Lower lobe of right lung (tissue), 2 donors: ENCODE measurements at regions not wholly inside any gene's neighbourhood (a gene's known extent, or its start where the extent isn't known, plus 50 kb on each side); places are given as distances from the start of the nearest gene placed in this dataset.

Experiments
- ATAC-seq, 2 donors: fragments of 200-7000 bp; cut with Tn5 transposase; one replicate each; pipeline ENCODE4 v1.9.1; 2020 to 2022; ENCODE audit warnings: mild to moderate bottlenecking in 2 of 2, moderate library complexity in 2 of 2
- DNase-seq: peaks from one replicate; pipeline ENCODE4 v3.0.0-alpha.2; 2020
- H3K27ac ChIP-seq: fragments of 200-600 bp; one replicate; pipeline ENCODE4 v1.8.0; 2022
- H3K27me3 ChIP-seq: fragments of 200-600 bp; one replicate; pipeline ENCODE4 v1.8.0; 2022; ENCODE audit warnings: low read depth
- H3K36me3 ChIP-seq: fragments of 200-600 bp; one replicate; pipeline ENCODE4 v1.8.0; 2022; ENCODE audit warnings: mild to moderate bottlenecking
- H3K4me1 ChIP-seq: fragments of 200-600 bp; one replicate; pipeline ENCODE4 v1.8.0; 2022
- H3K4me3 ChIP-seq: fragments of 200-600 bp; one replicate; pipeline ENCODE4 v1.8.0; 2022; ENCODE audit warnings: mild to moderate bottlenecking
- H3K9me3 ChIP-seq: fragments of 200-600 bp; one replicate; pipeline ENCODE4 v1.8.0; 2022
- intact Hi-C: fragments of 100-400 bp; cut with DNase I; formaldehyde crosslinking; loops from one replicate; pipeline ENCODE4 v1.11.0; 2022
- TF ChIP-seq, protein P1 (sequence below): fragments of 200-600 bp; IDR thresholded peaks from one replicate; pipeline ENCODE4 v1.8.0; 2022; ENCODE audit warnings: antibody characterized with exemption, mild to moderate bottlenecking
- donor health status: DM: no; HTN: yes; CAD: no; lungs with severe emphysema.

DNA sequence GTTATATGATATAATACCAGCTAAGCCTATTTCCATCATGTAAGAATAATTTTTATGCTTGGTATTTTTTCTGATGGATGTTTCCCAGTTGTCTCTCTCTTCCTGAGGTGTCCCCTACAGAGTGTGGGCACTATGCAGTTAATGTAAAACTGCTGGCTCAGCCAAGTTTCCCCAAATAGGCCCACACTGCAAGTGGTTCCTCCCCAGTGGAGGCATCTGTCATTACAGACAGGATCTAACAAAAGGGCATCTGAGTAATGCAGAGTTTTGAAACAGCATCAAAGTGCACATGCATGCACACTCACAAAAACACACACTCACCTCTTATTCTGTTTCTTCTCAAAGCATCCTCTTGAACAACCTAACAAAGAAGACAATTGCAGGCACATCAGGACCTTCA, 221.0 kb downstream of the VCY1B start:
- intact Hi-C loops, result no loop called here
- Histone ChIP-seq H3K4me1 (no peaks in the 10 kb centered on the region), H3K36me3 (no peaks in the 10 kb centered on the region), H3K27ac (no peak overlapping the region), H3K4me3 (no peak overlapping the region), H3K27me3 (no peaks in the 10 kb centered on the region), H3K9me3 (no peaks in the 10 kb centered on the region)
- ATAC-seq (no peak), DNase-seq (no peak)
- TF ChIP-seq, protein P1, sequence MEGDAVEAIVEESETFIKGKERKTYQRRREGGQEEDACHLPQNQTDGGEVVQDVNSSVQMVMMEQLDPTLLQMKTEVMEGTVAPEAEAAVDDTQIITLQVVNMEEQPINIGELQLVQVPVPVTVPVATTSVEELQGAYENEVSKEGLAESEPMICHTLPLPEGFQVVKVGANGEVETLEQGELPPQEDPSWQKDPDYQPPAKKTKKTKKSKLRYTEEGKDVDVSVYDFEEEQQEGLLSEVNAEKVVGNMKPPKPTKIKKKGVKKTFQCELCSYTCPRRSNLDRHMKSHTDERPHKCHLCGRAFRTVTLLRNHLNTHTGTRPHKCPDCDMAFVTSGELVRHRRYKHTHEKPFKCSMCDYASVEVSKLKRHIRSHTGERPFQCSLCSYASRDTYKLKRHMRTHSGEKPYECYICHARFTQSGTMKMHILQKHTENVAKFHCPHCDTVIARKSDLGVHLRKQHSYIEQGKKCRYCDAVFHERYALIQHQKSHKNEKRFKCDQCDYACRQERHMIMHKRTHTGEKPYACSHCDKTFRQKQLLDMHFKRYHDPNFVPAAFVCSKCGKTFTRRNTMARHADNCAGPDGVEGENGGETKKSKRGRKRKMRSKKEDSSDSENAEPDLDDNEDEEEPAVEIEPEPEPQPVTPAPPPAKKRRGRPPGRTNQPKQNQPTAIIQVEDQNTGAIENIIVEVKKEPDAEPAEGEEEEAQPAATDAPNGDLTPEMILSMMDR, result no peak

DNA sequence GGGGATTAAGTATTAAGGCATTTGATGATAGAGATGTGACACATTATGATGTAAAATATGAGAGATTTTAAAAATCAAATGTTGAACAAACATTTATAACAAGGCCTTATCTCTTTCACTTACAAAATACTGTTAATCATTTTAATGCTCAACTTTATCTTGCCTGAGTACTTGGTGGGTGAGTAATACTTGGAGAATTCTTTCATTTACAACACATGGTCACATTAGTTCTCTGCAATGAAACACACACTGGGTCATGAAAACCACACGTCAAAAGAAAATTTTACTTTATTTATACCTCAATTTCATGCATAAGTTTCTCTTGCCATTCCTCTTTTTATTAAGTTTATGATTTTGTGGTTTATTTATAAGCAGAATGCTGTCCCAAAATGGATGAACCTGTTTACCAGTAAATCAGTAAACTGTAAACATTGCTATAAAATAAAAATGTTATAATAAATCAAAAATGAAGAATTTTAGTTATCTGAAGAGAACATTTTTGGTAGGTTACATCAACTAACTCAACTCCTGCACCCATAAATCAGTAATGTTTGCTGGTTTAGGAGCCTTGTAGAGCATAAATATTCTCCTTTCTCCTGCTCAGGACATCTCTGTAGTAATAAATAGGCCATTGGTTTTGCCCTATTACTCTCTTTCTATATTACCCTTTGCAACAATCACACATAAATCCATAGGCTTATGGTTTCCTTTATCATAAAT, 233.5 kb upstream of the NLGN4Y start:
- no peak overlapping the region for H3K27ac ChIP-seq
- TF ChIP-seq, protein P1, result no peak
- ATAC-seq (no peak), DNase-seq (no peak)
- no peak overlapping the region for H3K4me3 ChIP-seq
- no peaks in the 10 kb centered on the region for H3K27me3 ChIP-seq
- H3K9me3 ChIP-seq, result no peaks in the 10 kb centered on the region
- no peaks in the 10 kb centered on the region for H3K4me1 ChIP-seq
- intact Hi-C loops, result no loop called here
- no peaks in the 10 kb centered on the region for H3K36me3 ChIP-seq

DNA sequence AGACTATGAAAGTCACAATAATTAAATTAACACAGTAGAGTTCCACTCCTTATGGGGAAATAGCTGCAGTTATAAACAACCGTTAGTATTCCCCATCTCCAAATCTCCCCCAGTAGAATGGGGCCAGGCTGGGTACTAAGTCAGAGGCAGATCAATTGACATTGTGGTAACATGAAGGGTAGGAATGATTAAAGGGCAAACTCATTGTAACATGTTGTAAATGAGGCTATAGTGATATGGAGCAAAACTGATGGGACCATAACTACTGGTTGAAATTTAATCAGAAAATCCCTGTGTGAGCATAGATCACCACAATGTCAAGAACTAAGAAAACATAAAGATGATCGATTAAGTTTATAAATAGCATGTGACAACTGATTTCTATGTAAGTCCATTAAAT, 231.9 kb upstream of the NLGN4Y start:
- ATAC-seq (no peak), DNase-seq (no peak)
- TF ChIP-seq, protein P1, result no peak
- Histone ChIP-seq H3K27me3 (no peaks in the 10 kb centered on the region), H3K27ac (no peak overlapping the region), H3K36me3 (no peaks in the 10 kb centered on the region), H3K4me1 (no peaks in the 10 kb centered on the region), H3K9me3 (no peaks in the 10 kb centered on the region), H3K4me3 (no peak overlapping the region)
- intact Hi-C loops, result no loop called here

DNA sequence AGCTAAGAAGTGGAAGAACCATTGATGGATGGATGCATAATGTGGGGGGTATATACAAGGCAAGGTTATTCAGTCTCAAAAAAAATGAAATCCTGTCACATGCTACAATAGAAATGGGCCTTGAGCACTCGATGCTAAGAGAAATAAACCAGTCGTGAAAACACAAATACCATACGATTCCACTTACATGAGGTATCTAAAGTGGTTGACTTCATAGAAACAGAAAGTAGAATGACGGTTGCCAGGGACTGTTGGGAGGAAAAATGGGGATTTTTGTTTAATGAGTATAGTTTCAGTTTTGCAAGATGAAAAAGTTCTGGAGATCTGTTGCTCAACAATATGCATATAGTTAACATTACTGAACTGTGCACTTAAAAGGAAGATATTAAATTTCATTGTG, 223.6 kb upstream of the NLGN4Y start:
- DNase-seq, result no peak
- ATAC-seq, result no peak
- Histone ChIP-seq H3K4me1 (no peaks in the 10 kb centered on the region), H3K27me3 (no peaks in the 10 kb centered on the region), H3K4me3 (no peak overlapping the region), H3K27ac (no peak overlapping the region), H3K9me3 (no peaks in the 10 kb centered on the region), H3K36me3 (no peaks in the 10 kb centered on the region)
- TF ChIP-seq, protein P1, result no peak
- intact Hi-C loops, result no loop called here

DNA sequence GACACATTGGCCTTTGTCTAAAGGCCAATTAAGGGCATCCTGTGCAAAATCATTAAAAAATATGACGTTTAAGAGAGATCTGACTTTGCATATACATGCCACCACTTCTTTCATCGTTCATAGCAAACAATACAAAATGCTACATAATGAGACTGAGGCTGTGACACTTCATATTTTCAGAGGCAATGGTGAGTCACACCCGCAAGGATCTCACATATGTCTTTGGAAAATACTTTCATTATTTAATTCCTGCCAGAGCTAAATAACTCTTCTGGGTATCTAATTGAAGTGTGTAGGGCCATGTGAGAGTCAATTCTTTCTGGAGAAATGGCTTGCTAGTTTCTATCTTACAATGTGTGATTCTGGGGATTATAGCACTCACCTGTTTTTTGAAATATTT, 222.8 kb upstream of the NLGN4Y start:
- Histone ChIP-seq H3K4me3 (no peak overlapping the region), H3K9me3 (no peaks in the 10 kb centered on the region), H3K4me1 (no peaks in the 10 kb centered on the region), H3K36me3 (no peaks in the 10 kb centered on the region), H3K27me3 (no peaks in the 10 kb centered on the region), H3K27ac (no peak overlapping the region)
- TF ChIP-seq, protein P1, result no peak
- ATAC-seq (no peak), DNase-seq (no peak)
- intact Hi-C loops, result no loop called here
